Body of pancreas (tissue), 4 donors: ENCODE measurements at regions not wholly inside any gene's neighbourhood (a gene's known extent, or its start where the extent isn't known, plus 50 kb on each side); places are given as distances from the start of the nearest gene placed in this dataset.

Experiments
- POLR2A ChIP-seq, 3 donors: fragments of 450-650 bp; IDR thresholded peaks; one replicate each; pipeline ENCODE4 v1.6.1; 2016; ENCODE audit warnings: antibody characterized with exemption in 3 of 3, mild to moderate bottlenecking in 2 of 3
- TF ChIP-seq, protein P1 (sequence below), 7 experiments: fragments of 450-650 bp in 4 of 7; fragments of 200-600 bp in 3 of 7; sonication (generic) in 3 of 7; IDR thresholded peaks; one replicate each; pipeline ENCODE4 v1.5.1; 2016 to 2019; ENCODE audit warnings: antibody characterized with exemption in 7 of 7

DNA sequence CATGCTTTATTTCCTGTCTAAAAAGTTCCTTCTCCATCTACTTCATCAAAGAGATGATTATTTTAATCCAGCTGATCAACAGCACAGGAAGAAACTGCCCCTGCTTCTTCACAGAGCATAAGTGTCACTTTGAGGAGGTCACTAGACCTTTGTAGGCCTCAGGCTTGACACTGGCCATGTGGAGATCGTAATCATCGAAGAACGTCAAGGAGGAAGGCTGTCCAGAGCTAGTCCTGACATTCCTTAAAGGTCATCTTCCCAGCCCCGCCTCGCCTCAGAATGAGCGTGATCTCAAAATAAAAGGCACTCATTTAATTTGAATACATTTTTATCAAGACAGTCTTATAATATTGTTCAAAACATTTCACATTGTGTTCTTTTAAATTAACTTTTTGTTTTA is 445.7 kb upstream of the CDH4 start:
- TF ChIP-seq, protein P1, sequence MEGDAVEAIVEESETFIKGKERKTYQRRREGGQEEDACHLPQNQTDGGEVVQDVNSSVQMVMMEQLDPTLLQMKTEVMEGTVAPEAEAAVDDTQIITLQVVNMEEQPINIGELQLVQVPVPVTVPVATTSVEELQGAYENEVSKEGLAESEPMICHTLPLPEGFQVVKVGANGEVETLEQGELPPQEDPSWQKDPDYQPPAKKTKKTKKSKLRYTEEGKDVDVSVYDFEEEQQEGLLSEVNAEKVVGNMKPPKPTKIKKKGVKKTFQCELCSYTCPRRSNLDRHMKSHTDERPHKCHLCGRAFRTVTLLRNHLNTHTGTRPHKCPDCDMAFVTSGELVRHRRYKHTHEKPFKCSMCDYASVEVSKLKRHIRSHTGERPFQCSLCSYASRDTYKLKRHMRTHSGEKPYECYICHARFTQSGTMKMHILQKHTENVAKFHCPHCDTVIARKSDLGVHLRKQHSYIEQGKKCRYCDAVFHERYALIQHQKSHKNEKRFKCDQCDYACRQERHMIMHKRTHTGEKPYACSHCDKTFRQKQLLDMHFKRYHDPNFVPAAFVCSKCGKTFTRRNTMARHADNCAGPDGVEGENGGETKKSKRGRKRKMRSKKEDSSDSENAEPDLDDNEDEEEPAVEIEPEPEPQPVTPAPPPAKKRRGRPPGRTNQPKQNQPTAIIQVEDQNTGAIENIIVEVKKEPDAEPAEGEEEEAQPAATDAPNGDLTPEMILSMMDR (IDR thresholded peaks at IDR 0.05) = no peak
- TF ChIP-seq POLR2A (IDR thresholded peaks at IDR 0.05) = no peak
